Natural killer cell treated with Interleukin-12 subunit alpha and Interleukin-12 subunit beta and Interleukin-15 and Interleukin-18, amount 100 ng/mL, for 72 hours (primary cell): ENCODE measurements at regions not wholly inside any gene's neighbourhood (a gene's known extent, or its start where the extent isn't known, plus 50 kb on each side); places are given as distances from the start of the nearest gene placed in this dataset.

Experiments used
- ATAC-seq, 2 donors: fragments of 150-1000 bp; cut with Tn5 transposase in 1 of 2; sonication (Bioruptor Pico), chemical (Tn5 transposase) in 1 of 2; 2 replicates each; pipeline ENCODE4 v1.10.0; 2021
- DNase-seq: peaks from one replicate; pipeline ENCODE4 v3.0.0; 2022; ENCODE audit warnings: low spot score
- H3K27ac Mint-ChIP-seq, 2 donors: 1 replicate in 1 of 2; 2 replicates in 1 of 2; pipeline ENCODE4 v1.8.0; 2022; ENCODE audit warnings: mixed read lengths in 2 of 2, mild to moderate bottlenecking in 1 of 2, moderate library complexity in 1 of 2
- H3K27me3 Mint-ChIP-seq, 2 donors: 1 replicate in 1 of 2; 2 replicates in 1 of 2; pipeline ENCODE4 v1.8.0; 2022; ENCODE audit warnings: mixed read lengths in 2 of 2
- H3K36me3 Mint-ChIP-seq: one replicate; pipeline ENCODE4 v1.8.0; 2022; ENCODE audit warnings: mixed read lengths
- H3K4me1 Mint-ChIP-seq, 2 donors: 1 replicate in 1 of 2; 2 replicates in 1 of 2; pipeline ENCODE4 v1.8.0; 2022; ENCODE audit warnings: low read depth in 2 of 2, mixed read lengths in 2 of 2, mild to moderate bottlenecking in 1 of 2
- H3K4me3 Mint-ChIP-seq: one replicate; pipeline ENCODE4 v1.8.0; 2022; ENCODE audit warnings: mixed read lengths
- H3K9me3 Mint-ChIP-seq: 2 replicates; pipeline ENCODE4 v1.8.0; 2022; ENCODE audit warnings: mixed read lengths

GRCh38 chr10:43013065-43013464 lies 63.8 kb upstream of the RET start:
- H3K27ac Mint-ChIP-seq, result no peak overlapping the region
- ATAC-seq, result no peak

GRCh38 chr10:43024524-43024923 lies 52.3 kb upstream of the RET start:
- no peaks in the 10 kb centered on the region for H3K9me3 Mint-ChIP-seq
- DNase-seq, result no peak
- peaks cover 0 to 7% of the 10 kb centered on the region in 2 donors for H3K27me3 Mint-ChIP-seq
- no peak overlapping the region for H3K4me3 Mint-ChIP-seq
- no peak overlapping the region for H3K27ac Mint-ChIP-seq
- H3K4me1 Mint-ChIP-seq, result no peaks in the 10 kb centered on the region
- ATAC-seq, result no peak
- H3K36me3 Mint-ChIP-seq, result no peaks in the 10 kb centered on the region

More at GRCh38 chr10:43013065-43013464, 63.8 kb upstream of the RET start:
- Mint-ChIP-seq H3K9me3 (no peaks in the 10 kb centered on the region), H3K36me3 (no peaks in the 10 kb centered on the region), H3K4me3 (no peak overlapping the region), H3K4me1 (no peaks in the 10 kb centered on the region), H3K27me3 (peaks cover 3 to 12% of the 10 kb centered on the region in 2 donors)
- no peak for DNase-seq

- ATAC-seq (no peak), DNase-seq (no peak)
- Mint-ChIP-seq H3K27ac (no peak overlapping the region), H3K27me3 (peaks cover 0 to 7% of the 10 kb centered on the region in 2 donors), H3K36me3 (no peaks in the 10 kb centered on the region), H3K9me3 (no peaks in the 10 kb centered on the region), H3K4me3 (no peak overlapping the region), H3K4me1 (no peaks in the 10 kb centered on the region)
Measured at GRCh38 chr10:43024942-43025700, 51.7 kb upstream of the RET start.

- no peaks in the 10 kb centered on the region for H3K9me3 Mint-ChIP-seq
- DNase-seq (no peak), ATAC-seq (no peak)
- no peaks in the 10 kb centered on the region for H3K36me3 Mint-ChIP-seq
- H3K27me3 Mint-ChIP-seq, result peaks cover 0 to 7% of the 10 kb centered on the region in 2 donors
- H3K4me3 Mint-ChIP-seq, result no peak overlapping the region
- no peak overlapping the region for H3K27ac Mint-ChIP-seq
- no peaks in the 10 kb centered on the region for H3K4me1 Mint-ChIP-seq
Measured at GRCh38 chr10:43026039-43026973, 50.6 kb upstream of the RET start.
